DOHH2 (cell line): ENCODE measurements at regions not wholly inside any gene's neighbourhood (a gene's known extent, or its start where the extent isn't known, plus 50 kb on each side); places are given as distances from the start of the nearest gene placed in this dataset.

Experiments
- EZH2phosphoT487 ChIP-seq: fragments of 200-600 bp; sonication (generic); IDR thresholded peaks from 2 replicates; pipeline ENCODE4 v1.6.1; 2017; ENCODE audit warnings: borderline replicate concordance, mild to moderate bottlenecking, antibody characterized with exemption, low read length, moderate library complexity, mixed read lengths
- TF ChIP-seq, protein P1 (sequence below): fragments of 200-600 bp; sonication (generic); IDR thresholded peaks from one replicate; pipeline ENCODE4 v1.5.1; 2014; ENCODE audit warnings: antibody characterized with exemption, mild to moderate bottlenecking, low read depth, low read length; ENCODE audit not compliant: poor library complexity, severe bottlenecking

- TF ChIP-seq, protein P1, sequence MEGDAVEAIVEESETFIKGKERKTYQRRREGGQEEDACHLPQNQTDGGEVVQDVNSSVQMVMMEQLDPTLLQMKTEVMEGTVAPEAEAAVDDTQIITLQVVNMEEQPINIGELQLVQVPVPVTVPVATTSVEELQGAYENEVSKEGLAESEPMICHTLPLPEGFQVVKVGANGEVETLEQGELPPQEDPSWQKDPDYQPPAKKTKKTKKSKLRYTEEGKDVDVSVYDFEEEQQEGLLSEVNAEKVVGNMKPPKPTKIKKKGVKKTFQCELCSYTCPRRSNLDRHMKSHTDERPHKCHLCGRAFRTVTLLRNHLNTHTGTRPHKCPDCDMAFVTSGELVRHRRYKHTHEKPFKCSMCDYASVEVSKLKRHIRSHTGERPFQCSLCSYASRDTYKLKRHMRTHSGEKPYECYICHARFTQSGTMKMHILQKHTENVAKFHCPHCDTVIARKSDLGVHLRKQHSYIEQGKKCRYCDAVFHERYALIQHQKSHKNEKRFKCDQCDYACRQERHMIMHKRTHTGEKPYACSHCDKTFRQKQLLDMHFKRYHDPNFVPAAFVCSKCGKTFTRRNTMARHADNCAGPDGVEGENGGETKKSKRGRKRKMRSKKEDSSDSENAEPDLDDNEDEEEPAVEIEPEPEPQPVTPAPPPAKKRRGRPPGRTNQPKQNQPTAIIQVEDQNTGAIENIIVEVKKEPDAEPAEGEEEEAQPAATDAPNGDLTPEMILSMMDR = no peak
- TF ChIP-seq EZH2phosphoT487 = no peak
Measured at GRCh38 chr3:65303431-65303830, 615.6 kb upstream of the ADAMTS9 start.
